Ovary (tissue), 3 donors: ENCODE measurements at regions not wholly inside any gene's neighbourhood (a gene's known extent, or its start where the extent isn't known, plus 50 kb on each side); places are given as distances from the start of the nearest gene placed in this dataset.

Source experiments
- CTCF ChIP-seq, 3 donors: fragments of 450-650 bp in 2 of 3; fragments of 200-600 bp in 1 of 3; IDR thresholded peaks; one replicate each; pipeline versions ENCODE4 v1.5.1 to v1.8.0; 2016 to 2022; ENCODE audit warnings: antibody characterized with exemption in 3 of 3, mild to moderate bottlenecking in 1 of 3
- EP300 ChIP-seq: sonication (generic); formaldehyde crosslinking; IDR thresholded peaks from one replicate; pipeline ENCODE4 v1.6.1; 2017; ENCODE audit warnings: antibody characterized with exemption
- POLR2A ChIP-seq: fragments of 450-650 bp; IDR thresholded peaks from one replicate; pipeline ENCODE4 v1.6.1; 2017; ENCODE audit warnings: antibody characterized with exemption, mild to moderate bottlenecking, moderate library complexity
- donor health status: DM: no; HTN: no; CAD: no.

DNA sequence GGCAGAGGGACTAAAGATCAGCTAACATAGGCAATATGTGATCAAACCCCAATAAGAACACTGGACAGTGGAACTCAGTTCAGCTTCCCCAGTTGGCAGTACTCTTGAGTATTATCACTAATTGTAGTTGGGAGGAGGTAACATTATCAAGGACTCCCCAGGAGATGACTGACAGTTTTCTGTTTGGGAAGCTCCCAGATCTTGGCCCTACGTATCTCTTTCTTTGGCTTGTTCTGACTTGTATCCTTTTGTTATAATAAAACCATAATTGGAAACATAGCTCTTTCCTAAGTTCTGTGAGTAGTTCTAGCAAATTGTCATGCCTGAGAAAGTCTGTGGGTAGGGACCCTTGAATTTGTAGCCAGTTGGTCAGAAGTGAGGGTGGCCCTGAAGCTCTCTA, 316.4 kb downstream of the ZNF621 start:
- TF ChIP-seq CTCF (IDR thresholded peaks at IDR 0.05), result no peak
- no peak for TF ChIP-seq POLR2A
- no peak for TF ChIP-seq EP300
